BJ (cell line): ENCODE measurements at regions not wholly inside any gene's neighbourhood (a gene's known extent, or its start where the extent isn't known, plus 50 kb on each side); places are given as distances from the start of the nearest gene placed in this dataset.

Source experiments
- CTCF ChIA-PET: fragments of 350-600 bp; formaldehyde crosslinking; extraction: SDS; loops from one replicate; lab custom pipeline; 2021; ENCODE audit warnings: antibody characterized with exemption, inconsistent platforms; lab: Yijun Ruan, JAX
- POLR2A ChIA-PET: fragments of 300-600 bp; sonication (Branson Sonifier 250); formaldehyde crosslinking; extraction: SDS; loops from one replicate; lab custom pipeline; 2021; ENCODE audit warnings: antibody characterized with exemption; lab: Charles Lee
- DNase-seq: peaks from one replicate; pipeline ENCODE4 v3.0.0-alpha.2; 2011; ENCODE audit warnings: low read depth
- H3K27me3 ChIP-seq: 2 replicates; pipeline ENCODE4 v1.6.0; 2011; ENCODE audit warnings: low read length; ENCODE audit not compliant: control insufficient read depth, insufficient read depth
- H3K36me3 ChIP-seq: 2 replicates; pipeline ENCODE4 v1.5.1; 2011; ENCODE audit warnings: low read length; ENCODE audit not compliant: control insufficient read depth, insufficient read depth
- H3K4me3 ChIP-seq: 2 replicates; pipeline ENCODE4 v1.5.1; 2011; ENCODE audit warnings: low read depth, mild to moderate bottlenecking, control low read depth, low read length
- CTCF ChIP-seq: IDR thresholded peaks from 2 replicates; pipeline ENCODE4 v1.5.1; 2011; ENCODE audit warnings: low read depth, mild to moderate bottlenecking, control low read depth, inconsistent platforms, low read length, moderate library complexity; ENCODE audit not compliant: insufficient read depth

- CTCF ChIA-PET: interaction anchor here (0.6 kb wide), 1 partner anchor 408 kb away, joined by 3 read pairs; no protein-coding TSS in a partner anchor
- H3K4me3 ChIP-seq: no peak overlapping the region
- no peaks in the 10 kb centered on the region for H3K27me3 ChIP-seq
- POLR2A ChIA-PET: no interaction called here
- TF ChIP-seq CTCF: no peak
- DNase-seq: no peak
- H3K36me3 ChIP-seq: no peaks in the 10 kb centered on the region
These were observed 661.6 kb downstream of the QKI start for GRCh38 chr6:164075981-164076615.

- DNase-seq: no peak
- no peaks in the 10 kb centered on the region for H3K36me3 ChIP-seq
- no peaks in the 10 kb centered on the region for H3K27me3 ChIP-seq
- ChIA-PET CTCF (no interaction called here), POLR2A (no interaction called here)
- TF ChIP-seq CTCF: no peak
- H3K4me3 ChIP-seq: no peak overlapping the region
These were observed 657.7 kb downstream of the QKI start for GRCh38 chr6:164072240-164072666.

GRCh38 chr6:164069350-164069990, 655.0 kb downstream of the QKI start:
- CTCF ChIA-PET: no interaction called here
- no peak for TF ChIP-seq CTCF
- Histone ChIP-seq H3K27me3 (no peaks in the 10 kb centered on the region), H3K4me3 (no peak overlapping the region), H3K36me3 (no peaks in the 10 kb centered on the region)
- DNase-seq: no peak
- POLR2A ChIA-PET: no interaction called here

GRCh38 chr6:164068527-164068926, 654.0 kb downstream of the QKI start:
- ChIA-PET POLR2A (no interaction called here), CTCF (no interaction called here)
- H3K27me3 ChIP-seq: no peaks in the 10 kb centered on the region
- H3K36me3 ChIP-seq: no peaks in the 10 kb centered on the region
- H3K4me3 ChIP-seq: no peak overlapping the region
- TF ChIP-seq CTCF: no peak
- no peak for DNase-seq

GRCh38 chr6:164066766-164067165, 652.2 kb downstream of the QKI start:
- no peaks in the 10 kb centered on the region for H3K27me3 ChIP-seq
- no peak for DNase-seq
- CTCF ChIA-PET: interaction anchor here (0.5 kb wide), 1 partner anchor 1495 kb away, joined by 3 read pairs; no protein-coding TSS in a partner anchor
- H3K36me3 ChIP-seq: no peaks in the 10 kb centered on the region
- TF ChIP-seq CTCF: no peak
- POLR2A ChIA-PET: no interaction called here
- H3K4me3 ChIP-seq: no peak overlapping the region
